GM12878 (cell line): ENCODE measurements at regions not wholly inside any gene's neighbourhood (a gene's known extent, or its start where the extent isn't known, plus 50 kb on each side); places are given as distances from the start of the nearest gene placed in this dataset.

Source experiments
- ATAC-seq: fragments of 200-7000 bp; cut with Tn5 transposase; 3 replicates; pipeline ENCODE4 v1.9.1; 2020; ENCODE audit warnings: mild to moderate bottlenecking, moderate library complexity
- BruUV-seq: library from RNA; stranded (reverse); fragments of 400-500 nt; replicated peaks from 2 replicates; lab custom pipeline; 2021; lab: Mats Ljungman, UMichigan
- CTCF ChIA-PET: fragments of 300-600 bp; sonication (Branson Sonifier 250); formaldehyde crosslinking; extraction: SDS; loops from one replicate; lab custom pipeline; 2021; ENCODE audit warnings: inconsistent platforms; lab: Yijun Ruan, JAX
- POLR2A ChIA-PET: fragments of 350-600 bp; formaldehyde crosslinking; extraction: SDS; loops from one replicate; lab custom pipeline; 2021; ENCODE audit warnings: inconsistent platforms; lab: Charles Lee
- RAD21 ChIA-PET: fragments of 300-600 bp; sonication (Branson Sonifier 250); formaldehyde crosslinking; loops from one replicate; lab custom pipeline; 2023; ENCODE audit warnings: antibody characterized with exemption; ENCODE audit not compliant: unreplicated experiment; lab: Charles Lee
- SMC1A ChIA-PET: fragments of 300-600 bp; sonication (Branson Sonifier 250); formaldehyde crosslinking; loops from one replicate; lab custom pipeline; 2023; ENCODE audit not compliant: unreplicated experiment, uncharacterized antibody; lab: Charles Lee
- DNase-seq: peaks from one replicate; pipeline ENCODE4 v3.0.0-alpha.2; 2011; ENCODE audit warnings: low read depth, low spot score
- FAIRE-seq: peaks from 3 replicates; lab custom pipeline; 2011; peaks lifted over from hg19 to GRCh38; lab: Jason Lieb, UNC
- H2AFZ ChIP-seq: 2 replicates; pipeline ENCODE4 v1.6.0; 2011; ENCODE audit warnings: low read depth, low read length, control low read depth; ENCODE audit not compliant: control insufficient read depth
- H3K27ac ChIP-seq: 2 replicates; pipeline ENCODE4 v1.5.1; 2011; ENCODE audit warnings: control low read depth; ENCODE audit not compliant: control insufficient read depth, insufficient read depth
- H3K27me3 ChIP-seq, 2 experiments: replicated peaks in 1 of 2; 2 replicates each; pipeline versions ENCODE4 v1.6.0 to v1.6.1; 2011; ENCODE audit warnings: low read length in 1 of 2; ENCODE audit not compliant: control insufficient read depth in 2 of 2, insufficient read depth in 2 of 2
- H3K36me3 ChIP-seq, 2 experiments: 2 replicates each; pipeline ENCODE4 v1.5.1; 2011; ENCODE audit warnings: low read length in 1 of 2; ENCODE audit not compliant: control insufficient read depth in 2 of 2, insufficient read depth in 2 of 2
- H3K4me1 ChIP-seq: 2 replicates; pipeline ENCODE4 v1.6.1; 2011; ENCODE audit warnings: mild to moderate bottlenecking, low read length, moderate library complexity, mixed read lengths; ENCODE audit not compliant: control insufficient read depth, insufficient read depth
- H3K4me2 ChIP-seq: 2 replicates; pipeline ENCODE4 v1.6.0; 2011; ENCODE audit warnings: control low read depth; ENCODE audit not compliant: control insufficient read depth, insufficient read depth
- H3K4me3 ChIP-seq: fragments of 200-600 bp; sonication (generic); 2 replicates; pipeline ENCODE4 v1.5.1; 2016
- H3K79me2 ChIP-seq: 2 replicates; pipeline ENCODE4 v1.6.0; 2011; ENCODE audit warnings: low read length; ENCODE audit not compliant: control insufficient read depth, insufficient read depth
- H3K9ac ChIP-seq: 2 replicates; pipeline ENCODE4 v1.8.0; 2011; ENCODE audit warnings: low read length, control low read depth, mixed read lengths; ENCODE audit not compliant: control insufficient read depth, insufficient read depth
- H3K9me3 ChIP-seq: replicated peaks from 3 replicates; pipeline ENCODE4 v1.5.1; 2011; ENCODE audit warnings: mild to moderate bottlenecking, low read length; ENCODE audit not compliant: control insufficient read depth, insufficient read depth
- H4K20me1 ChIP-seq: 2 replicates; pipeline ENCODE4 v1.6.0; 2011; ENCODE audit not compliant: control insufficient read depth, insufficient read depth
- ATF3 ChIP-seq: IDR thresholded peaks from 2 replicates; pipeline ENCODE4 v1.6.1; 2011; ENCODE audit warnings: low read depth, mild to moderate bottlenecking, low read length, moderate library complexity, borderline replicate concordance; ENCODE audit errors: extremely low read depth
- BACH1 ChIP-seq: fragments of 450-650 bp; IDR thresholded peaks from 2 replicates; pipeline ENCODE4 v1.6.1; 2017; ENCODE audit warnings: mild to moderate bottlenecking, borderline replicate concordance
- BMI1 ChIP-seq: fragments of 450-650 bp; IDR thresholded peaks from 2 replicates; pipeline ENCODE4 v1.6.1; 2016; ENCODE audit warnings: mild to moderate bottlenecking, moderate library complexity, borderline replicate concordance
- CREM ChIP-seq: IDR thresholded peaks from 2 replicates; pipeline ENCODE4 v1.6.1; 2014; ENCODE audit warnings: antibody characterized with exemption, low read depth
- CUX1 ChIP-seq: IDR thresholded peaks from 2 replicates; pipeline ENCODE4 v1.6.1; 2012; ENCODE audit warnings: improper control_type of control experiment, low read depth, low read length; ENCODE audit not compliant: insufficient replicate concordance
- ESRRA ChIP-seq: IDR thresholded peaks from 2 replicates; pipeline ENCODE4 v1.6.1; 2012; ENCODE audit warnings: mild to moderate bottlenecking, low read length, improper control_type of control experiment
- FOXM1 ChIP-seq: IDR thresholded peaks from 2 replicates; pipeline ENCODE4 v1.6.1; 2012; ENCODE audit warnings: low read depth, mild to moderate bottlenecking, inconsistent platforms, low read length, moderate library complexity
- HCFC1 ChIP-seq: fragments of 150-350 bp; IDR thresholded peaks from 2 replicates; pipeline ENCODE4 v1.6.1; 2014; ENCODE audit warnings: low read length
- JUND ChIP-seq: IDR thresholded peaks from 2 replicates; pipeline ENCODE4 v1.6.1; 2012; ENCODE audit warnings: low read depth, mild to moderate bottlenecking, low read length, improper control_type of control experiment, moderate library complexity
- MAX ChIP-seq: IDR thresholded peaks from 2 replicates; pipeline ENCODE4 v1.6.1; 2012; ENCODE audit warnings: low read depth, low read length, improper control_type of control experiment
- NFXL1 ChIP-seq: fragments of 450-650 bp; IDR thresholded peaks from 2 replicates; pipeline ENCODE4 v1.6.1; 2017; ENCODE audit warnings: antibody characterized with exemption, mild to moderate bottlenecking, borderline replicate concordance
- PKNOX1 ChIP-seq: fragments of 450-650 bp; IDR thresholded peaks from 2 replicates; pipeline ENCODE4 v1.6.1; 2016; ENCODE audit warnings: mild to moderate bottlenecking
- POU2F2 ChIP-seq: IDR thresholded peaks from 3 replicates; pipeline ENCODE4 v1.6.1; 2011; ENCODE audit warnings: low read depth, mild to moderate bottlenecking, low read length, borderline replicate concordance
- SP1 ChIP-seq: IDR thresholded peaks from one replicate; pipeline ENCODE4 v1.6.1; 2011; ENCODE audit warnings: low read depth, low read length
- STAT3 ChIP-seq: IDR thresholded peaks from 2 replicates; pipeline ENCODE4 v1.6.1; 2011; ENCODE audit warnings: low read depth, low read length, improper control_type of control experiment
- YBX1 ChIP-seq: fragments of 450-650 bp; IDR thresholded peaks from 2 replicates; pipeline ENCODE4 v1.6.1; 2016; ENCODE audit warnings: antibody characterized with exemption
- ZNF207 ChIP-seq: fragments of 450-650 bp; IDR thresholded peaks from 2 replicates; pipeline ENCODE4 v1.6.1; 2014; ENCODE audit warnings: antibody characterized with exemption, mild to moderate bottlenecking, borderline replicate concordance
- ZNF384 ChIP-seq: IDR thresholded peaks from 2 replicates; pipeline ENCODE4 v1.6.1; 2012; ENCODE audit warnings: low read depth, mild to moderate bottlenecking, low read length, improper control_type of control experiment, borderline replicate concordance
- WGBS: methylation state at CpG from one replicate; pipeline ENCODE4 v1.1.6; 2016; ENCODE audit warnings: low lambda C conversion rate; ENCODE audit not compliant: insufficient replicate concordance, insufficient coverage; ENCODE audit errors: missing lambda C conversion rate; 5-methylcytosine and 5-hydroxymethylcytosine counted together
- in situ Hi-C: fragments of 300-500 bp; cut with MboI; formaldehyde crosslinking; loops from 9 replicates; pipeline ENCODE4 v1.14.3; 2018; ENCODE audit warnings: mixed read lengths
- intact Hi-C: fragments of 100-400 bp; cut with micrococcal nuclease; formaldehyde crosslinking; loops from one replicate; pipeline ENCODE4 v1.14.2; 2022; ENCODE audit not compliant: unreplicated experiment

GRCh38 chr10:61839916-61840315 is 61.6 kb upstream of the ARID5B start:
- Histone ChIP-seq H3K27me3 (no peaks in the 10 kb centered on the region), H2AFZ (no peak overlapping the region), H3K9me3 (no peaks in the 10 kb centered on the region), H3K4me2 (no peak overlapping the region), H4K20me1 (no peaks in the 10 kb centered on the region), H3K4me1 (no peaks in the 10 kb centered on the region), H3K79me2 (no peaks in the 10 kb centered on the region), H3K27ac (no peak overlapping the region), H3K36me3 (no peaks in the 10 kb centered on the region), H3K9ac (no peak overlapping the region), H3K4me3 (no peak overlapping the region)
- no TSS peak for BruUV-seq
- ChIA-PET SMC1A (no interaction called here), CTCF (no interaction called here), RAD21 (no interaction called here), POLR2A (no interaction called here)
- DNase-seq (no peak), ATAC-seq (no peak), FAIRE-seq (no peak)
- 44% methylated on average over 3 of the region's 3 CpGs for WGBS
- intact Hi-C loops (loop anchor here (5.0 to 10.0 kb wide), 2 partner anchors 698 to 1025 kb away; no protein-coding TSS in a partner anchor), in situ Hi-C loops (loop anchor here (25.0 kb wide), 2 partner anchors 703 to 1028 kb away; no protein-coding TSS in a partner anchor)
- TF ChIP-seq SP1 (no peak), HCFC1 (no peak), MAX (no peak), CREM (no peak), ESRRA (no peak), ATF3 (no peak), NFXL1 (no peak), FOXM1 (no peak), BMI1 (no peak), ZNF384 (no peak), POU2F2 (no peak), BACH1 (no peak), JUND (no peak), CUX1 (no peak), YBX1 (no peak), STAT3 (no peak), PKNOX1 (no peak), ZNF207 (no peak)
